GM19239 (cell line): ENCODE measurements at regions not wholly inside any gene's neighbourhood (a gene's known extent, or its start where the extent isn't known, plus 50 kb on each side); places are given as distances from the start of the nearest gene placed in this dataset.

ENCODE experiments used
- DNase-seq: peaks from one replicate; pipeline ENCODE4 v3.0.0; 2011; ENCODE audit warnings: low spot score; ENCODE audit not compliant: insufficient read length
- FAIRE-seq: peaks from 2 replicates; lab custom pipeline; 2011; peaks lifted over from hg19 to GRCh38; lab: Jason Lieb, UNC

DNA sequence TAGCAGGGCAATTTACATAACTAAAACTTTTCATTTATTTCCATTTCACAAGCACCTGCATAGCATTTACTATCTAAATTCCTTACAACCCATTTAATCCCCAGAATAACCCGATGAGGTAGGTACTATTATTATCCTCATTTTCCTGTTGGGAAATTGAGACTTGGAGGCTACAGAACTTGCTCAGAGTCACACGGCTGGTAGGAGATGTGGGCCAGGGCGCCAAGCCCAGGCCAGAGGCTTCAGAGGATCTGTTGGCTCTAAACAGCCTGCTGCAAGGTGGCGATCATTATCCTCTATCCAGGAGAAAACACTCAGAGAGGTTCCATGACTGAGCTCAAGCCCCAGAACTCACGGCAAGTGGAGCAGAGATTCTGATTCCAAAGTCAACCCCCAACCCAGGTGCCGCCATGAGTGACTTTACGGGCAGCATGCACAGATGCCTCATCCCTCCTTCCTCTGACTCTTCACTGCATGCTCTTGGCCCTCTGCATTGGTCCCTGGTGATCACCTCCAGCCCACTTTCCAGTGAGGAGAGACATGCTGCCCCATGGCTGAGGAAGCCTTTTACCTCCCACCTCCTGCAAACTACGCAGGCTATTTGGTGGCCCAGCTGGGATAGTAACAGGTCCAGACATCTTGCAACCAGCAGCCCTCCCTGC is 168.4 kb upstream of the FSTL4 start:
- no peak for FAIRE-seq
- DNase-seq, result no peak

DNA sequence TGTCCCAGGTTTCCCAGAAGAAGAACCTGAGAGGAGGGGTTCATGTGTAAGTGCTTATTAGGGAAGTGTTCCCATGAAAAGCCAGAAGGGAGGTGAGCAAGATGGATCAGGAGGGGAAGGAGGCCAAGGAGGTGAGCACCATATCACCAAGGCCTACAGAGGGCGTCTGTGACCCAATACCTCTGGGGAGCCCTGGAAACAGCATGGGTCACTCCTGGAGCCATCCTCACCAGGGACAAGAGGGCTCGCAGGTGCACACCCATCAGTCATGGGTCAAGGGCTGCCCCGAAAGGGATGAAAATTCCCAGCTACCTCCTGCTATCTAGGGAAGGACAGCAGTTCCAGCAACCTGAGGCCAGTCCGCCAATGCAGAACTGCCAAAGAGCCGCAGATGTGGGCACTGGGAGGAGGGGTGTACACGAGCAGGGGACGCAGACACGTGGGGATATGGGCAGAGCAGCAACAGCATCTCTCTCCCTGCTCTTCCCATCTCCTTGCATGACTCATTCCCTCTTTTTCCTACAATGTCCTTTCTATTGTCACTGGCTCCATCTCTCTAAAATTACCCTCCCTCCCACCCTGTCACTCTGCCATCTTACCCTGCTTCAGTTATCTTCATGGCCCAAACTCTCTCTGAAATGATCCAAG is 167.6 kb upstream of the FSTL4 start:
- no peak for FAIRE-seq
- peak; percentile 31 for DNase-seq

DNA sequence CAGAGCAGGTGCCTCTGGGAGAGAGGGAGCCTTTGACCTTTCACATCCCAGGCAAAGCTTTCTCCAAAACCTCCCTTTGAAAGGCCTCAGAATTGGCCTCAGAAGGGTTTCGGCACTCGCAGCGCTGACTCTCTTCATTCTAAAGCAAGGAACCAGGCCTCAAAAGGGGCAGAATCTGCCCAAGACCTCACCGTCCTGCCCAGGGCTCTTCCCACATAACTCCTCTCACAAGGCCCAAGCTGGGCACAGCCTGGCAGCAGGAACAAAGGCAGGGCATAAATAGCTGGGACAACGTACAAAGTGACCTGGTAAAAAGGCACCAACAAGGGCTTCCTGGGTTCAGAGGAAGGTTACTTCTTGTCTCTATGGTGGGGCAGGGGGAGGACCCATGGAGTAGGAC is 166.3 kb upstream of the FSTL4 start:
- no peak for FAIRE-seq
- DNase-seq, result no peak

DNA sequence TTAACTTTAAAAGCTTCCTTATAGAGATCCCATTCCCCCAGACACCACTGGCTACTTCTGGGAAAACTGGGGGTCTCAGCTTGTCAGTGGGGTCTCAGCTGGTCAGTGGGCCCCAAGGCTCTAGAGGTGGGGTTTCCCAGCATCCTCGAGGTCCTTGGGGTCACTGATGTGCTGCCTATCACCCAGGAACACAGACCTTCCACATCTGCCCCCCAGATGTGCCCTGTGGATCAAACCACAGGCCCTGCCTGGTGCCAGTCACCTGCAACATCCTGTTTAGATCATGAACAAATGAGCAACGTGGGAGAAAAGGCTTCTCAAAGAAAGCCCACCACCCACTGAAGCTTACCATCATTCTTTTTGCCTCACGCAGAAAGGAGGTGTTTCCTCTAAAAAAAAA is 165.6 kb upstream of the FSTL4 start:
- DNase-seq, result no peak
- no peak for FAIRE-seq

DNA sequence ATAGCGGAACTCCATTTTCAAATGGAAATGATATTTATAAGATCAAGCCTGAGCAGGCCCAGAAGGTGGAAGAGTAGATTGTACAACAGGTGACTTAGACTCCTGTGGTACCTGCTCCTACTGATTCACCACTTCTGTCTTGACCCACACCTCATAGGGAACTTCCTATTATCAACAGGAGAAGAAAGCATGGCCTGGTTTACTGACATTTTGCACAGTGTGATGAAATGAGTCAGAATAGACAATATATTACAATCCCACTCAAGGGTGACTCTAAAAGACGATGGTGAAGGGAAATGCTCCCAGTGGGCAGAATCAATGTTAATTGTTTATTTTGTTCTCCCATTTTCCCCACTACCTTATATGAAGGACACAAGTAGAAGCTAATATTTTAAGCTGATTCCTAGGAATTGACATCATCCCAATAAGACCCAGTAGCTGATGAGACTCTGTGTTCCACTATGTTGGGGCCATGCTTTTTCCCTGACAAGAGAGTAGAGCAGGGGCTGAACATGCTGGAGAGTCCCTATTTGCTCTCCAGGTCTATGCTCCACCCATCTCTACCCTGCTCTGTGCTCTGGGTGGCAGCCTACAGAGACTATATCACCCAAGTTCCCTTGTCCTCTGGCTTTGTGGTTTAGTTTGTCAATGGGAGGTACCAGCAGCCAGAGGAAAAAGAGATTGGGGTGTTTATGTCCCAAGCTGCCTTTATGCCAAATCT is 163.4 kb upstream of the FSTL4 start:
- FAIRE-seq, result no peak
- DNase-seq, result no peak

DNA sequence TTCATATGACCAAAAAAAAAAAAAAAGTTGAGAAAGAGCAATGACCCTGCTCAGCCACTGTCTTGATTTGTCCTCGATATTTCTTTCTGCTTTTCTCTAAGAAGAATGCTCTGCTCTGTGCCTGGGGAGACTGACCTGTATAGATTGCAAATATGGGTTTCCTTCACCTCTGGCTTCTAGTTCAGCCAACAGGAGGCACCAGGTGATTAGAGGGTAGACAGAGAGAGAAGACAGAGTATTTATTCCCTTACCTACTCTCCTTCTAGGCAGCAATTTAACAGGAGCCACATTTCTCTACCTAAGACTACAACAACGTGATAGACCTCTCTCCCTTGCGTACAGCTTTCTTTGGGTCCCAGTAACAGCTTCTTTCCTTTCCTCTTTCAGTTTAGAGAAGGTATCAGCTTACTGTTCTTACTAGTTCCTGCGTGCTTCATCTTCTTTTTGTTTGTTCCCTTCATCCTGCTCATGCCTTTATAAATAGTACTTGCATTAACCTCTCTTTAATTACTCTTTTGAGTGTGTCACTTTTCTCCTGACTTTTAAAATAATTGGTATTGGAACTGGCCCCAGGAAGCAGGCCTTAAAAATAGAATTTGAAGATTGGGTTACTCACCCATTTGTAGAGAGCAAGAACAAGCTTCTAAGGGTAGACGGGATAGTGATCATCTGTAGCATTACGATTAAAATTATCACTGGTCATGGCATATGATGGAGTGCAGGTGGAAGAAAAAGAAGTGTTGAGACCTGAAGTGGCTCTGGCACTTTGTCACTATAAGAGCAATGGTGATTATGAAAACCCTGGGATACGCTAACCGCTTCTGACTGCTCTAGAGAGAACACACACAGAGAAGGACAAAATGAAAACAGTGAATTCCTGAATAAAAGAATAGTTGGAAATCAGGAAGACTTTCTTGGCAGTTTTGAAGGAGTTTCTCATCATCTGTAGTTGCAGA is 161.2 kb upstream of the FSTL4 start:
- FAIRE-seq (no peak), DNase-seq (no peak)

DNA sequence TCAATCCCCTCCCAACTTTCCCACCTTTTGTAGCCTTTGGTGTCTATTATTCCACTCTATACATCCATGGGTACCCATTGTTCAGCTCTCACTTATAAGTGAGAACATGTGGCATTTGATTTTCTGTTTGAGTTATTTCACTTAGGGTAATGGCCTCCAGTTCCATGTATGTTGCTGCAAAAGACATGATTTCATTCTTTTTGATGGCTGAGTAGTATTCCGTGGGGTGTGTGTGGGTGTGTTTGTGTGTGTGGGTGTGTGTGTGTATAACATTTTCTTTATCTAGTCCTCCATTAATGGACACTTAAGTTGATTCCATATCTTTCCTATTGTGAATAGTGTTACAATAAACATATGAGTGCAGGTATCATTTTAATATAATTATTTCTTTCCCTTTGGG is 157.5 kb upstream of the FSTL4 start:
- FAIRE-seq, result no peak
- DNase-seq, result no peak

DNA sequence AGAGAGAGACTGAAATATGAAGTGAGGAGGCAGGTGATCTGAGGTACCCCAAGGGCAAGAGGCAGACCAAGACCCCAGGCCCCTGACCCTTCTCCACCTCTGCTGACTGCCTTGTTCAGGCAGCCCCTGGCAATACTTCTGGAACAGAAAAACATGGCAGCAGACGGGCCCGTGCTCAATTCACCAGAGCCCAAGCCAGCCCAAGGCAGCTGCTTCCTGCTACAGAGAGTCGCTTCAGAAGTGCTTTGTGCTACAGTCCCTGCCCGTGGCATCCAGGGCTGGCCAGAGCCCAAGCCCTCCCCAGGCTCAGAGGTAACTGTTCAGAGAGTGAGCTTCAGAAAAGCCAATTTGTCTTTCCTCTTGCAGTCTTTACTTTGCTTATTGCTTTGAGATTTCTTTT is 151.4 kb upstream of the FSTL4 start:
- FAIRE-seq (no peak), DNase-seq (no peak)

DNA sequence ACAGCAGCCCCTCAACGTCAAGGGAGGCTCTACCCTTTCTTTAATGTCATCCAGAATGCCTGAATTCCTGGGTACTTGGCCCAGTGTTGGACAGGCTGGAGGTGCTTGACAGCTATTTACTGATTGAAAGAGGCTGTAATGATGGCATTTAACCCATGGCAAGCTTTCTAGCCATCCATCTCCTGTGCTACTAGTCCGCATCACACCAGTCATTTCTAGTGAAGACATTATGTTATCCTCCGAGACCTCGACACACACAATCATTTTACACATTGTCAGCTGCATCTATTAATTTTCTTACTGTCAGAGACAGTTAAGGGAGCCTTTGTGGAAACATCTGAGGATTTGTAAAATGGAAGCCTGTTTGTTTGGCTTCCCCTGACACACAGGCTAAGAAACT is 149.3 kb upstream of the FSTL4 start:
- no peak for DNase-seq
- FAIRE-seq, result no peak

DNA sequence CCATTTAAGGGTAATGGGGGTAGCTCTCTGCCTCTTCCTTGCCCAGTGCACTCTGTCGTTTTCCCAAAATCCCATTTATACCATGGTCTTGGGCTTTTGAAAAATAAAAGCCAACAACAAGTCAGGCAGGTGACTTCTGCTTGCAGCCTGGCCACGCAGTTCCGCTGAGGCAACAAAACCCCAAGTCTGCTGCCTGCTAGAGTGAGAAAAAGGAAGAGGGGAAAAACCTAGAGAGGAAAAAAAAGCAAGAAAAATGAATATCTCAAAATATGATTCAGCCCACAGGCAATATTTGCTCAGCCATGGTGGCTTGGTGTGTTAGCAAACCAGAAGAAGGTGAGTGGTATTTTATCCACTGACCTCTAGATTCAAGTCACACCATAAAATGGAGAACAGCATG is 148.2 kb upstream of the FSTL4 start:
- FAIRE-seq (no peak), DNase-seq (no peak)

DNA sequence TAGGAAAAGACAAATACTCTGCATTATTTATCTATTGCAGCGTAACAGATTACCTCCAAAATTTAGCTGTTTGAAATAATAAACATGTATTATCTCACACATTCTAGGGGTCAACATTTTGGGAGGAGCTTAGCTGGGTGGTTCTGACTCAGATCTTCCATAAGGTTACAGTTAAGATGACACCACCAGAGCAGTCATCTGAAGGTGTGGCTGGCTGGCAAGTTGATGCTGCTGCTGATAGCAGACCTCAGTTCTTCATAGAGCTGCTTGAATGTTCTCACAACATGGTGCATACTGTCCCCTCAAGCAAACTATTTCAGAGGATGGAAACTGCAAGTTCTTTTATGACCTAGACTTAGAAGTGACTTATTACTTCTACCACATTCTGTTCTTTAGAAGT is 146.3 kb upstream of the FSTL4 start:
- DNase-seq (no peak), FAIRE-seq (no peak)

DNA sequence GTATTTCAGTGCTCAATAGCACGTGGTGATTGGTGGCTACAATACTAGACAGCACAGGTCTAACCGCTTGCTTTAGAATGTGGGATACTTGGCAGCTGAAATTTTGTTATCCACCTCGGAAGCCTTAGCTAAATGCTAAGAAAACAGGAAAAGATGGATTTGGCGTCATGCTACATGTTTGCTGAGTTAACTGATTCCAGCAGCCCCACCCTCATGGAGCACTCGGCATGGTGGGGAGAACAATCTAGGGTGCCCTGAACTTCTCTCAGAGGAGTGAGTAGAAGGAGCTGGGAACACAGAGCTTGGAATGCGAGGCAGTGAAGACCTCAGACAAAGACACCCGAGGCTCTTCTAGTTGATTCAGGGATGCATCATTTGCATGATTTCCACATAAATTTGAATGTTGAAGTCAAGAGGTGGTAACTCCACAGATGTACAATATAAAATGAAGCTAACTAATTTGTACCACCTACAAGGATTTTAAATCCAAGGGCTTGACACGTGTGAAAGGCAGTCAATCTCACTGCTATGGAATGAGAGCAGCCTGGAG is 145.1 kb upstream of the FSTL4 start:
- FAIRE-seq (no peak), DNase-seq (no peak)

DNA sequence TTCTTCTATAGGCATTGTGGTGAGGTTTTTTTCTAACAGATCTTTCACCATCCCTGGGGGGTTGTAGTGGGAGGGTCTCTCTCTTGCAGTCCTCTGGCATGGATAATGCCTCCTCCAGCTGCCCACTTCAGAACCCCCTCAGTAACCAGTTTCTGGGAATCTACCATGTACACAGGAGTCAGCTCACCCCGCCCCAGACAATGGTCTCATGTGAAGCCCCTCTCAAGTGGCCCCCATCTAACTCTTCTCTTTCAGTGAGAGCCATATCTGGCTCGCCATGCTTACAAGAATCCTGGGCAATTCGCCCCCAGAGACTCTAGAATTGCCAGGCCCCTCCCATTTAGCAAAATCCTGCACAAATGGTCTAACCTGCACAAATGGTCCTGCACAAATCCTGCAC is 144.4 kb upstream of the FSTL4 start:
- FAIRE-seq (no peak), DNase-seq (no peak)

DNA sequence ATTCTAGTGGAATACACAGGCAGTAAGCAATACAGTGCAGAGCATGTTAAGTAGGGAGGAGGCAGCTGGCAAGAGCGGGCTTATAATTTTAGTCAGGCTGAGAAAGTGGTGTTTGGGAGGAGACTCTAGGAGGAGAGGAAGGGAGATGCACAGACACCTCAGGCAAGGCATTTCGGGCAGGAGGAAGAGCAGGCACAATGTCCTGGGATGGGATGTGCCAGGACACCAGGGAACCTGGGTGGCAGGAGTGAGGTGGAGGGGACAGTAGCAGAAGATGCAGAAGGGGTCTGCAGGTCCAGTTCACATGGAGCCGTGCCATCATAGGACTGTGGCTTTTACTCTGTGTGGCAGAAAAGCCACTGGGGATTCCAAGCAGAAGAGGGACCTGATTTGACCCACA is 143.7 kb upstream of the FSTL4 start:
- no peak for DNase-seq
- no peak for FAIRE-seq

DNA sequence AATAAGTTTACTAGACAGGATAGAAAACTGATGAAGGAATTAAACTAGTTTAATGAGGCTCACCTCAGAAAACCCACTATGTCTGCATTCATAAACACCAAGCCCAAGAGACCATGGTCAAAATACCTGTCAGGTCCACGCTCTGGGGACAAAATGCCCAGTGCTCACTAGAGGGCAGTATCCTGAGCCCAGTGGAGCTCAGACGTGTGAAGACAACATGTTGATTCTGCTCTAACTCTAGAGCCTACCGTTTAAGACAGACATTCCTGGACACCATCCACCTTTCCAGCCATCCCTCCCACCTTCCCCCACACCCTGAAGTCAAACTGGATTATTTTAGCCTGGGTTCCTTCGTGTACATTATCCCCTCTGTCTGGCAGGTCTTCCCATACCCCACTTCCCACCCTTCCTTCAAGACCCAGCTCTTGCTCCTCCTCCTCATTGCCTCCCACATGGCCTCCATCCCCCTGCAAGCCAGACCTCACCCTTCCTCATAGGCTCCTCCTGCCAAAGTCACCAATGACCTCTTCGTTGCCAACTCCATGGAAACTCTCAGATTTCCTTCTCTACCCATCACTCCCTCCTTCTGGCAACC is 142.3 kb upstream of the FSTL4 start:
- peak; percentile 36 for DNase-seq
- peak; percentile 92 for FAIRE-seq

DNA sequence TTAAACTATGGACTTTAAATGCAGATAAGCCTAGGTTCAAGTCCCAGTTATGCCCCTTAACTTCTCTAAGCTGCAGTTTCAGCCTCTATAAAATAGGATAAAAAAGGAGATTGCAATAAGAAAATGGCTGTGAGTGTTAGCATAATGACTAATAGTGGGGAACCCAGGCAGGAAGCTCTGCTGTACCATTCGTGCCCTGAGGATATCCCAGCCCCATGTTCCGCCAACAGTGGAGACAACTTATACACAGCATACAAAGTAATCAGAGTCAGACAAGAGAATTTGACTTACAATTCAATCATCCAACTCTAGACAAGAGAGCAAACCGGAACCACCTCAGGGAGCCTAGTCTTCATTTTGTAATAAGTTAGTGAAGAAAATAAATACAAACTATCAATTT is 141.5 kb upstream of the FSTL4 start:
- no peak for DNase-seq
- FAIRE-seq, result no peak

DNA sequence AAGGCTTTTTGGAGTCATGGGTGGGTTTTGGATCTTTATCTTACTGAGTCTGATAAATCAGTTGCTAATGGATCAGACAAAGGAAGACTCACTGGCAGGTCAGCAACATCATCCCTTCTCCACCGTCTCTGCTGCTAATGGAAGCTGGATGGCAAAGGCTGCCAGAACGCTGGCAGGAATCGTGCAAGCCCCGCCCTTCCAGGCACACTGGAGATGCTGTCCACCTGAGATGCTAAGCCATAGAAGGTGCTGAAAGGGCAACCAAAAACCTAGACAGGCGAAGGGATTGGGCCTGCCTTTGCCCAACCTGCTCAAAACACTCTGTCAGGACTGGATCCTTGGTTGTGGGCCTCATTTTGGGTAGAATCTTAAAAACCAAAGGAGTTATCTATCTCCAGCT is 139.5 kb upstream of the FSTL4 start:
- FAIRE-seq, result no peak
- DNase-seq, result no peak

DNA sequence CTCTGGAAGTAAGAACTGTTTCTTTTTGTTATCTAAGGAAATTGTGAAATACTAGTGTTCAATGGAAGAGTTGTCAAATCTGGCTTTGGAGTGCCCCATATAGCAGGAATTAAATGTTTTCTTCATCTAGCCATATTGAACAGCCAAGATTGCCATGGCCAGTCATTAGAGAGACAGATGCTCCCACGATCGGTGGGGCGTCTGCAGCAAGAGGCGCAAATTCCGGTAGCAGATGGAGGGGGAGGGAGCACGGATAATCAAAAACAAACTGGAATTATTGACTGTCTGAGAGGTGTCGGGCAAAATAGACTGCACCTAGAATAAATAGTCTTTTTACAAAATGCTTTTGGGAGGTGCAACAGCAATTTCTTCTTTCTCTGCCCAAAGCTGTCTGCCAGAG is 139.1 kb upstream of the FSTL4 start:
- FAIRE-seq, result no peak
- no peak for DNase-seq

DNA sequence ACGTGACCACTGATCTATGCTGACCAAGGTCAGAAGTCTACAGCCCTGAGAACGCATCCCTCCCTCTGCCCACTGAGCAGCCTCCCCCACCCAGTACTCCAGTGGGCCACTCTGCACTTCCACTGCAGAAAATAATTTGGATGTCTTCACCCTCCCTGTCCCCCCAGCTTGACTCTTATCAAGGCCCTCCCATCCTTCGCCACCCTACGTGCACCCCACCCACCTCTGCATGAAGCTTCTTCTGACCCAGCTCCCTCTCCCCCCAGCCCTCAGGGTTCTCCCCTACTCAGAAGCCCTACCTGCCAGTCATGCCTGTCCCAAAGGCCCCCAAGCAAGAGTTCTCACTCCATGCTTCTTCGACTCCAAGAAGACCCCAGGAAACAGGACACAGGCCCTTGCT is 138.5 kb upstream of the FSTL4 start:
- FAIRE-seq, result no peak
- no peak for DNase-seq

DNA sequence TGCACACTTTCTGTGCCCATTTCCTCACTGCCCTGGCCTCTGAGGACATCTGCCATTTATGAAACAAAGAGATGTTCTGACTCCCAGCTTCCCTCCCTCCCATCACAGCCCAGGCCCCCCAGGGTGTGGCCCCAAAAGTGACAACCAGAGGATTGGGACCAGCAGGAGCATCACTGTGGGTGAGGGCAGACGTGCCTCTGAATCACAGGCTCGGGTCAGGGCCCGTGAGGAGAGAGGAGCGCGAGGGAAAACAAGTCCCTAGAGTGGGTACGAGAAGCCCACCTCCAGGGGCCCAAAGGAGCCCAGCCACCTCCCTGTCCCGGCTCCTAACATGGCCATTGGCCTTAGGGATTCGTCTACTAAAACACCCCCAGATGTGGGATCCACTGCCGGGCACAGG is 138.0 kb upstream of the FSTL4 start:
- FAIRE-seq (no peak), DNase-seq (no peak)
